K562 (cell line): ENCODE measurements at regions not wholly inside any gene's neighbourhood (a gene's known extent, or its start where the extent isn't known, plus 50 kb on each side); places are given as distances from the start of the nearest gene placed in this dataset.

ENCODE experiments used
- ATAC-seq: fragments of 200-7000 bp; cut with Tn5 transposase; 3 replicates; pipeline ENCODE4 v1.9.1; 2020; ENCODE audit warnings: moderate library complexity
- BruUV-seq: library from RNA; stranded (reverse); fragments of 400-500 nt; replicated peaks from 2 replicates; lab custom pipeline; 2021; lab: Mats Ljungman, UMichigan
- CTCF ChIA-PET: fragments of 300-600 bp; formaldehyde crosslinking; extraction: SDS; loops from one replicate; lab custom pipeline; 2021; ENCODE audit warnings: low intra/inter-chr PET ratio; lab: Yijun Ruan, JAX
- POLR2A ChIA-PET: fragments of 300-600, 350-650 bp; sonication (Branson Sonifier 250); formaldehyde crosslinking; extraction: SDS; loops from one replicate; lab custom pipeline; 2021; ENCODE audit warnings: antibody characterized with exemption, inconsistent platforms; lab: Yijun Ruan, JAX
- DNase-seq, 4 experiments: peaks; one replicate each; pipeline versions ENCODE4 v3.0.0 to v3.0.0-alpha.2; 2011 to 2018; ENCODE audit warnings: low spot score in 3 of 4, mixed read lengths in 3 of 4; ENCODE audit errors: extremely low read depth in 1 of 4
- FAIRE-seq: peaks from 2 replicates; lab custom pipeline; 2011; peaks lifted over from hg19 to GRCh38; lab: Jason Lieb, UNC
- H2AFZ ChIP-seq: 2 replicates; pipeline ENCODE4 v1.6.0; 2011; ENCODE audit warnings: low read depth, low read length, control low read depth, inconsistent platforms
- H3K27ac ChIP-seq: fragments of 200-600 bp; 3 replicates; pipeline ENCODE4 v1.8.0; 2011; ENCODE audit warnings: low read depth, mild to moderate bottlenecking, control low read depth, inconsistent platforms, low read length, moderate library complexity, mixed read lengths; ENCODE audit errors: extremely low read depth
- H3K27me3 ChIP-seq, 2 experiments: fragments of 300-600 bp in 1 of 2; 2 replicates in 1 of 2; 3 replicates in 1 of 2; pipeline versions ENCODE4 v1.6.0 to v1.8.0; 2011; ENCODE audit warnings: inconsistent platforms in 2 of 2, low read length in 2 of 2, mild to moderate bottlenecking in 1 of 2, mixed read lengths in 1 of 2, moderate library complexity in 1 of 2; ENCODE audit not compliant: control insufficient read depth in 2 of 2, insufficient read depth in 2 of 2
- H3K36me3 ChIP-seq: fragments of 300-600 bp; 3 replicates; pipeline ENCODE4 v1.8.0; 2011; ENCODE audit warnings: mild to moderate bottlenecking, low read length, inconsistent platforms; ENCODE audit not compliant: control insufficient read depth, insufficient read depth
- H3K4me1 ChIP-seq, 2 experiments: fragments of 200-600 bp in 1 of 2; replicated peaks in 1 of 2; 2 replicates in 1 of 2; 3 replicates in 1 of 2; pipeline versions ENCODE4 v1.5.1 to v1.8.0; 2011; ENCODE audit warnings: inconsistent platforms in 2 of 2, low read length in 2 of 2, mild to moderate bottlenecking in 1 of 2, mixed read lengths in 1 of 2, moderate library complexity in 1 of 2; ENCODE audit not compliant: control insufficient read depth in 2 of 2, insufficient read depth in 2 of 2
- H3K4me2 ChIP-seq: 2 replicates; pipeline ENCODE4 v1.6.1; 2011; ENCODE audit warnings: low read length, control low read depth, inconsistent platforms, mixed read lengths; ENCODE audit not compliant: insufficient read depth
- H3K4me3 ChIP-seq: fragments of 200-600 bp; sonication (generic), shearing (Covaris generic); 2 replicates; pipeline ENCODE4 v1.5.1; 2016; ENCODE audit warnings: control low read depth, inconsistent platforms
- H3K79me2 ChIP-seq: fragments of 200-600 bp; 3 replicates; pipeline ENCODE4 v1.8.0; 2011; ENCODE audit warnings: low read length, inconsistent platforms; ENCODE audit not compliant: control insufficient read depth, insufficient read depth
- H3K9ac ChIP-seq, 2 experiments: 2 replicates each; pipeline versions ENCODE4 v1.6.0 to v1.6.1; 2011; ENCODE audit warnings: low read depth in 2 of 2, low read length in 2 of 2, control low read depth in 1 of 2, inconsistent platforms in 1 of 2, mild to moderate bottlenecking in 1 of 2, mixed read lengths in 1 of 2; ENCODE audit not compliant: insufficient read depth in 1 of 2
- H3K9me1 ChIP-seq: one replicate; pipeline ENCODE4 v1.6.0; 2011; ENCODE audit warnings: inconsistent platforms, mild to moderate bottlenecking, low read length, moderate library complexity; ENCODE audit not compliant: control insufficient read depth, insufficient read depth
- H3K9me3 ChIP-seq: replicated peaks from 2 replicates; pipeline ENCODE4 v1.5.1; 2011; ENCODE audit warnings: low read depth, low read length, inconsistent platforms; ENCODE audit not compliant: control insufficient read depth, insufficient read depth
- H4K20me1 ChIP-seq: replicated peaks from 2 replicates; pipeline ENCODE4 v1.6.1; 2011; ENCODE audit warnings: low read length, inconsistent platforms, mixed read lengths; ENCODE audit not compliant: control insufficient read depth, insufficient read depth
- BDP1 ChIP-seq: IDR thresholded peaks from 3 replicates; pipeline ENCODE4 v1.6.1; 2011; ENCODE audit not compliant: insufficient read length, insufficient read depth
- GATA2 ChIP-seq: sonication (generic); formaldehyde crosslinking; IDR thresholded peaks from 2 replicates; pipeline ENCODE4 v1.4.0; 2020; ENCODE audit warnings: mild to moderate bottlenecking, missing genetic modification reagents
- KHSRP ChIP-seq: fragments of 450-650 bp; IDR thresholded peaks from 2 replicates; pipeline ENCODE4 v1.6.1; 2017
- STAG1 ChIP-seq: sonication (generic); formaldehyde crosslinking; IDR thresholded peaks from 2 replicates; pipeline ENCODE4 v1.5.0; 2020; ENCODE audit warnings: missing genetic modification reagents, borderline replicate concordance
- USF1 ChIP-seq: sonication (generic); formaldehyde crosslinking; IDR thresholded peaks from 2 replicates; pipeline ENCODE4 v1.9.0; 2022; ENCODE audit warnings: mild to moderate bottlenecking, missing genetic modification reagents
- WGBS: fragments of 100-300 bp; shearing (Covaris generic); methylation state at CpG from one replicate; pipeline ENCODE4 v1.1.6; 2016; ENCODE audit warnings: low coverage, mixed read lengths; ENCODE audit not compliant: insufficient coverage; ENCODE audit errors: missing lambda C conversion rate; 5-methylcytosine and 5-hydroxymethylcytosine counted together
- in situ Hi-C: fragments of 300-500 bp; cut with MboI; formaldehyde crosslinking; loops from 4 replicates; pipeline ENCODE4 v1.15.0; 2018; ENCODE audit warnings: inconsistent platforms, mixed read lengths
- intact Hi-C: fragments of 100-400 bp; cut with micrococcal nuclease; formaldehyde crosslinking; loops from 2 replicates; pipeline ENCODE4 v1.14.2; 2022

DNA sequence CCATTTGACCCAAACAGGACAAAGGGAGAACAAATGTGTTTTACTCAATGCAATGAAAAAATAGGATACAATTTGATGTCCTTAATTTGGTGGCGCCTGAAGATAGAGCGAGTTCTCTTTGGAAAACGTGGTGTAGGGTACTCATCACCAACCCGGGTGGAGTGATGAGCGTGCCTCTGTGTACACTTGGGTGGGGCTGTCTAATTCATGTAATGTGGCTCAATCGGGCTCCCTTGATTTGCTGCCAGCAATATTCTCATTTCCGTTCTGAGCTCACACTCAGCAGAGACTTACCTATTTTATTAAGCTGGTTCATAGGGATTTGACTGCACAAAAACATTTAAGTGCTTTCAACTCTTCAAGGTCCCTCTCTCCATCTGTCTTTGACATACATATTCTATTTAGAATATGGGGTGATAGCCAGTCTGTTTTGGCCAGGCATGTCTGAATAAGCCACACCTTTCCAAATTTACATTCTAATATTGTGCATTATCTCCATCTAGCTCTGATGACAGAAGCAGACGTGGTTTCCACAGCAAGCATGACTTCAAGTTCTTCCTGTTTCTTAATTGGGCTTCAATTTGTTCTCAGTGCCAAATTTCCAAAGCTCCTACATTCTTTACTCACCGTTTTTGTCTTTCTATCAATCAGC, 162.5 kb downstream of the IRX2 start:
- H3K36me3 ChIP-seq, result no peaks in the 10 kb centered on the region
- H3K9me1 ChIP-seq, result no peaks in the 10 kb centered on the region
- FAIRE-seq (no peak), ATAC-seq (no peak), DNase-seq (no peak)
- in situ Hi-C loops, result no loop called here
- TF ChIP-seq STAG1 (CRISPR knock-in tag) (no peak), USF1 (no peak), GATA2 (CRISPR knock-in tag) (no peak), KHSRP (no peak), BDP1 (no peak)
- no peak overlapping the region for H3K4me3 ChIP-seq
- BruUV-seq, result no TSS peak
- ChIA-PET CTCF (no interaction called here), POLR2A (interaction anchor here (1.3 kb wide), 1 partner anchor 15 kb away, joined by 3 read pairs; no protein-coding TSS in a partner anchor)
- H3K27ac ChIP-seq, result no peak overlapping the region
- no peak overlapping the region for H2AFZ ChIP-seq
- H3K4me2 ChIP-seq, result no peak overlapping the region
- no peaks in the 10 kb centered on the region for H3K4me1 ChIP-seq
- no peaks in the 10 kb centered on the region for H3K79me2 ChIP-seq
- no peaks in the 10 kb centered on the region for H3K9me3 ChIP-seq
- under 1% methylated on average over 9 of the region's 9 CpGs for WGBS
- H3K9ac ChIP-seq, result no peak overlapping the region
- peaks cover 3 to 31% of the 10 kb centered on the region in 2 experiments; a peak in 3 of 5 replicates for H3K27me3 ChIP-seq
- intact Hi-C loops, result no loop called here
- no peaks in the 10 kb centered on the region; the same call in 1 of the 2 replicates for H4K20me1 ChIP-seq
